A673 (cell line): ENCODE measurements at regions not wholly inside any gene's neighbourhood (a gene's known extent, or its start where the extent isn't known, plus 50 kb on each side); places are given as distances from the start of the nearest gene placed in this dataset.
A peak's percentile ranks its signal among the peaks of the same experiment; 100 is the strongest.

Experiments used
- BruUV-seq: library from RNA; stranded (reverse); fragments of 400-500 nt; replicated peaks from 2 replicates; lab custom pipeline; 2021; lab: Mats Ljungman, UMichigan
- CTCF ChIA-PET: fragments of 300-600 bp; sonication (Branson Sonifier 250); formaldehyde crosslinking; loops from one replicate; lab custom pipeline; 2022; ENCODE audit warnings: antibody characterized with exemption; lab: Charles Lee
- POLR2A ChIA-PET: fragments of 300-600 bp; sonication (Branson Sonifier 250); formaldehyde crosslinking; loops from one replicate; lab custom pipeline; 2022; ENCODE audit warnings: antibody characterized with exemption; ENCODE audit not compliant: low non-redundant PET; lab: Charles Lee
- DNase-seq: peaks from one replicate; pipeline ENCODE4 v3.0.0-alpha.2; 2015; ENCODE audit warnings: low spot score
- H3K27ac ChIP-seq: fragments of 200-600 bp; sonication (generic); 2 replicates; pipeline ENCODE4 v1.5.1; 2016; ENCODE audit warnings: mixed run types, low read depth, mild to moderate bottlenecking, mixed read lengths, antibody characterized with exemption, low read length; ENCODE audit not compliant: poor library complexity, severe bottlenecking
- H3K27me3 ChIP-seq: fragments of 200-600 bp; sonication (generic); replicated peaks from 2 replicates; pipeline ENCODE4 v1.6.1; 2017; ENCODE audit warnings: mixed run types, low read depth, mild to moderate bottlenecking, mixed read lengths, antibody characterized with exemption, low read length; ENCODE audit not compliant: insufficient read depth, poor library complexity
- H3K36me3 ChIP-seq: fragments of 200-600 bp; sonication (generic); 2 replicates; pipeline ENCODE4 v1.6.1; 2016; ENCODE audit warnings: mixed run types, mild to moderate bottlenecking, mixed read lengths, antibody characterized with exemption, low read length; ENCODE audit not compliant: insufficient read depth, poor library complexity, severe bottlenecking
- H3K4me1 ChIP-seq: fragments of 200-600 bp; sonication (generic); 2 replicates; pipeline ENCODE4 v1.6.1; 2017; ENCODE audit warnings: mixed run types, mild to moderate bottlenecking, mixed read lengths, antibody characterized with exemption, low read length; ENCODE audit not compliant: insufficient read depth, poor library complexity, severe bottlenecking
- H3K4me3 ChIP-seq: fragments of 200-600 bp; sonication (generic); 2 replicates; pipeline ENCODE4 v1.5.1; 2016; ENCODE audit warnings: low read depth, mixed run types, mild to moderate bottlenecking, mixed read lengths, low read length; ENCODE audit not compliant: poor library complexity, severe bottlenecking
- H3K9me3 ChIP-seq: fragments of 200-600 bp; sonication (generic); 2 replicates; pipeline ENCODE4 v1.6.1; 2016; ENCODE audit warnings: mixed run types, low read depth, mild to moderate bottlenecking, mixed read lengths, antibody characterized with exemption, low read length; ENCODE audit not compliant: poor library complexity, severe bottlenecking
- EZH2 ChIP-seq: fragments of 200-600 bp; sonication (generic); IDR thresholded peaks from 2 replicates; pipeline ENCODE4 v1.6.1; 2017; ENCODE audit warnings: borderline replicate concordance, low read depth, mild to moderate bottlenecking, mixed read lengths, antibody characterized with exemption, low read length; ENCODE audit not compliant: poor library complexity, severe bottlenecking
- intact Hi-C: fragments of 100-400 bp; cut with micrococcal nuclease; formaldehyde crosslinking; loops from one replicate; pipeline ENCODE4 v1.10.0; 2022; ENCODE audit not compliant: unreplicated experiment
- TF ChIP-seq, protein P1 (sequence below): fragments of 300-800, 200-600 bp; sonication (generic); conservative IDR thresholded peaks from 2 replicates; pipeline ENCODE4 v1.5.1; 2017; ENCODE audit warnings: low read depth, mild to moderate bottlenecking, antibody characterized with exemption, low read length, moderate library complexity, mixed read lengths

DNA sequence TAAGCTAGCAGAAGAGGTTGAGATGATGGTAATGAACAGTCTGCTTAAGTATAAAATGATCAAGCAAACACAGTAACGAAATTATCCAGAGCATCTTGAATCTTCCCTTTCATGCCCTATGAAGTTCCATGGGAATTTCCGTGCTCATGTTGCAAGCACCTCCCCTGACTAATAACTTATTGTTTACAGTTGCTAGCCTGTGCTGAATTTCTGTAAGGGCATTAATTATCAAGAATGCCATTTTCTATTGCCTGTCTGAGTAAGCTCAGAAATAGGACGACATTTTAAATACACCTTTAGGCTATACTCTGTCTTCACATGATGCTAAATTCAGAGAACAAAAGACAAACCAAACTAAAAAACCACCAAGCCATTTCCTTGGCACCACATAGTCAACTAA, 257.5 kb upstream of the LRTM1 start:
- Histone ChIP-seq H3K4me1 (no peaks in the 10 kb centered on the region), H3K27me3 (no peaks in the 10 kb centered on the region), H3K9me3 (no peaks in the 10 kb centered on the region), H3K4me3 (no peak overlapping the region), H3K36me3 (no peaks in the 10 kb centered on the region), H3K27ac (no peak overlapping the region)
- DNase-seq: no peak
- intact Hi-C loops: no loop called here
- no TSS peak for BruUV-seq
- ChIA-PET POLR2A (no interaction called here), CTCF (no interaction called here)
- TF ChIP-seq, protein P1, sequence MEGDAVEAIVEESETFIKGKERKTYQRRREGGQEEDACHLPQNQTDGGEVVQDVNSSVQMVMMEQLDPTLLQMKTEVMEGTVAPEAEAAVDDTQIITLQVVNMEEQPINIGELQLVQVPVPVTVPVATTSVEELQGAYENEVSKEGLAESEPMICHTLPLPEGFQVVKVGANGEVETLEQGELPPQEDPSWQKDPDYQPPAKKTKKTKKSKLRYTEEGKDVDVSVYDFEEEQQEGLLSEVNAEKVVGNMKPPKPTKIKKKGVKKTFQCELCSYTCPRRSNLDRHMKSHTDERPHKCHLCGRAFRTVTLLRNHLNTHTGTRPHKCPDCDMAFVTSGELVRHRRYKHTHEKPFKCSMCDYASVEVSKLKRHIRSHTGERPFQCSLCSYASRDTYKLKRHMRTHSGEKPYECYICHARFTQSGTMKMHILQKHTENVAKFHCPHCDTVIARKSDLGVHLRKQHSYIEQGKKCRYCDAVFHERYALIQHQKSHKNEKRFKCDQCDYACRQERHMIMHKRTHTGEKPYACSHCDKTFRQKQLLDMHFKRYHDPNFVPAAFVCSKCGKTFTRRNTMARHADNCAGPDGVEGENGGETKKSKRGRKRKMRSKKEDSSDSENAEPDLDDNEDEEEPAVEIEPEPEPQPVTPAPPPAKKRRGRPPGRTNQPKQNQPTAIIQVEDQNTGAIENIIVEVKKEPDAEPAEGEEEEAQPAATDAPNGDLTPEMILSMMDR: no peak
- TF ChIP-seq EZH2: no peak

DNA sequence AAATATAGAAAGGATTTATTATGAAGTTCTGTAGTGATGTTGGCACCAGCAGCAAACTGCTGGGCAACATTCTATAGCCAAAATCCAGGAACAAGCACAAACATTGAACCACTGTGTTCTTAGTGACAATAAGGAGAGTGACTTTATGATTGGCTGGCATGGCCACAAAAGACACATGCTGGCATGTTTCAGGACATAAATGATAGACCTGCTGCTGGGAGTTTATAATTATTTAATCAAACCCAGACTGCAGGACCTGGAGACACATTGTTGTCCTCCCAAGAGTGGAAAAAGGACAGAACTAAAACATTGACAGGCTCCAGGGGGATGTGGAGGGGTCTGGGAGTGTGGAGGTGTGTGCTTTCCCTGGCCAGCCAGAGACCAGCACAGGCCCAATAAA, 255.3 kb upstream of the LRTM1 start:
- POLR2A ChIA-PET: no interaction called here
- BruUV-seq: no TSS peak
- H3K9me3 ChIP-seq: no peaks in the 10 kb centered on the region
- no peaks in the 10 kb centered on the region for H3K4me1 ChIP-seq
- no peak for DNase-seq
- no peaks in the 10 kb centered on the region for H3K36me3 ChIP-seq
- CTCF ChIA-PET: interaction anchor here (0.9 kb wide), 1 partner anchor 16 kb away, joined by 5 read pairs; no protein-coding TSS in a partner anchor
- intact Hi-C loops: no loop called here
- TF ChIP-seq, protein P1: no peak
- TF ChIP-seq EZH2: no peak
- no peak overlapping the region for H3K4me3 ChIP-seq
- H3K27ac ChIP-seq: no peak overlapping the region
- peaks cover 3% of the 10 kb centered on the region for H3K27me3 ChIP-seq

DNA sequence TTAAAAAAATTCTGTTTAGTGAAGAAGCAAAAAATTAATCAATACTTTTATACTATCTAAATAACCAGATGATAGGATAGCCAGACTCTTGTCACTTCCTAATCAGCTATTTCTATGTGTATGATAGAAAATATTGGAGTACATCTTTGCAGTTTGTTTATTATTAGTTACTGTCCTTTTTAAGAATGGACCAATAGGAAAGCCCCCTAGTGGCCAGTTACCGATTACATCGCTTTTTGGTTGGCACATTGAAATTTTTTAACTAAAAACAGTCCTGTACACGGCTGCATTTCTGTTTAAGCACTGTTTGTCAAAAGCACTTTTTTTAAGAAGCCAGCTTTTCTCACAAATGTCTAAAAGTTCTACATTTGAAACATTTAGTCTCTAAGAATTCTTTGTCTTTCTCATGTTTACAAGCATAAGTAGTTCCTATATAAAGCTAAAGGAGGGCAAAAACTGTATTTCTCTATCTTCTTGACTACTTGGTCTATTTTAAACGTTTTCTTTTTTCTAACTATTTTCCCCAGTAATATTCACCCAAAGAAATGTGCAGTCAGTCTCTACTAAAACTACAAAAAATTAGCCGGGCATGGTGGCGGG, 253.2 kb upstream of the LRTM1 start:
- Histone ChIP-seq H3K4me1 (no peaks in the 10 kb centered on the region), H3K4me3 (no peak overlapping the region), H3K36me3 (no peaks in the 10 kb centered on the region), H3K27ac (no peak overlapping the region), H3K27me3 (peaks cover 3% of the 10 kb centered on the region), H3K9me3 (no peaks in the 10 kb centered on the region)
- no TSS peak for BruUV-seq
- POLR2A ChIA-PET: no interaction called here
- peak; percentile 27 for DNase-seq
- TF ChIP-seq, protein P1: peak; percentile 66
- TF ChIP-seq EZH2: no peak
- intact Hi-C loops: no loop called here
- CTCF ChIA-PET: interaction anchor here (0.6 kb wide), 1 partner anchor 368 kb away, joined by 6 read pairs; no protein-coding TSS in a partner anchor
